ENCODE measurements at regions not wholly inside any gene's neighbourhood (a gene's known extent, or its start where the extent isn't known, plus 50 kb on each side); places are given as distances from the start of the nearest gene placed in this dataset.
"Not testable (repeated sequence)": the region's sequence is repeated elsewhere in the genome, so short reads cannot be mapped to it uniquely, and the experiment has no call there.

DNA sequence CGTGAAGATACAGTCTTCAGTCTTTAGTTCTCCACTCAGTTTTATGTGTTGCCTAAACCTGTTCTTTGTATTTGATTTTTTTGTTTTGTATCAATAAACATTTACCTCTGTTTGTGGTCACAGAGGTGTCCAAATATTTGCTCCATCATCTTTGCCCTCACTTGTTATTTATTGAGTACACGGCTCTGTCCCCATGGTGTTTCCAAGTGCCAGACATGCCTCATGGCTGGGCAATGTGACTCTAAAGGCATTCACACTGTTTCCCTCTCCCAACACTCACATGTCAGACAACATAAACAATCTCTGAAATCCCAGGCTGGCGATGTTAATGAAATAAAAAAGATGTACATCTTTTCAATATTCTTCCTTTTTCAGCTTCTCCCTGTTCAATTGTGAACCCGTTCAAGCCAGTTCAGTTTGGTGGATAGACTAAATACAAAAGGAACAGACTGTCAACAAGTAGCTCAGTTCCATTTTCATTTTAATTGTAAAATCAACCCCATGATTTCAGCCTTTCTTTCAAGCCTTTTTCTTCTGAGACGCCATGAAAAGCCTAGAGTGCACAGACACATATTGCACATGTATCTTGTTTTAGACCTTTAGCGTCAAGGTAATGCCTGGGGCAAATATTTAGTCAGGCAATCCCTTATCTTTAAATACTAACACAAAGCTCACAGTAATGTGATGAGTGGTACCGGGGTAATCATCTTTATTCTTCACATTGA lies 680.7 kb downstream of the GALC start:
- DNase-seq (ENCODE audit: low read depth) = no peak

DNA sequence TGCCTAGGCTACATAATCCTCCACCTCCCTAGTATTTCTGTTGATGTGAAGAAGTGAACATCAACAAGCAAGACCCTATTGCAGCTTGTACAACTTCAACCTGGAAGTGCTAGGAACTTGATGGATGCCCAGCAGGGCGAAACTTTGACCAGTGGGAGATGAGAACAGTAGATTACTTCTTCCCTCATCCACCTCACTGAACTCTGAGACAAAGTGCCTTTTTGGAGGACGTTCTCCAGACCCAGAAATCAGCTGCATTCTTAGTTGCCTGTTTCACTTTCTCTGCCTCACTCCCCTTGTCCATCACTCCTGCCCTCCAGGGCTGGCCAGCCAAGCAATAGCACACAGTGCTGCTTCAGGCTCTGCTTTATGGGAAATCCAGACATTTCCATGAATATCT lies 683.4 kb downstream of the GALC start:
- no peak for DNase-seq (ENCODE audit: low read depth)

DNA sequence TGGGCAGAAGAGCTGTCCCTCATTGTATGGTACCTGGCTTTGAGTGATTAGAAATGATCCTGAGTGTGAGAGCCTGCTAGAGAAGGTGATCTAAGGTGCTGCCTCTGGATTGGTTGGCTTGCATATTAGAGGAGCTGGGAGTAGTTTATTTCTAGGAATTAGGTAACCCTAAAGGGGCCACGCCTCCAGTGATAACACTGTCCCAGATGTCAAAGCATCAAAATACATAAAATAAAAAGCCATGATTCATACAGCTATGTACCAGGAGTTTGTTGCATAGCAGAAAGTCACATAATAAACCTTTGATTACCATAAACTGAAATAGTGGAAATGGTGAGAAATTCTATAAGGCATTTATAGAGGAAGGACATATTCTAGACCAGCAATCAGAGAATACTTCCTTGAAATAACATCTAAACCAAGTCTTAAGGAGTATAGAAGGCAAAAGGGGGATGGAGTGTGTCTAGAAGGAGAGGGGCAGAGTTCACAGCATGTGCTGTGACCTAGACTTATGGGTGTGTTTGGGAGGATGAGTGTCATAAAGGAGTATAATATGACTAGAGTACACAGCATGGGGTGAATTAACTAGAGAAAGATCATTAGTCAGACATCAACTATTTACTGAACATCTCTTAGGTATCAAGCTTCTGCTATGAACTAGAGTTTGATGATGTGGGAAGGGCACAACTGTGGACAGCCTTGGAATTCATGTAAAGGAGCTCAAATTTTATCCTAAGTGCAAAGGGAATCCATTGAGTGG lies 686.4 kb downstream of the GALC start:
- no peak for DNase-seq (ENCODE audit: low read depth)

DNA sequence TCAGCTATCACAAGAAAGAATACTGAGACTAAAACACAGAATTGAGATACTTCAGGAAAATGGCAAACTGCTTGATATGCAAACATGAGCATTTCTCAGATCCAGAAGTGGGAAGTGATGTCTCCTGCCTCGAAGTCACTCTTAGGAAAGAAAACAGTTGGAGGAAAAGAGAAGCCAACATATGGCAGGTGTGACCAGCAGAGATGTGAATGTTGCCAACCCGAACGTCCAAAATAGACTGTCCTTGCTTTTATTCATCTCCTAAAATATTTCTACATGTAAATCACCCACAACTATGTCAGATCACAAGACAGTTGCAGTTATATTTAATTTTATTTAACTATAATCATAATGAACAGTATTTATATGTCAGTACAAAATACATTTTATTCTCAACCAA lies 687.6 kb downstream of the GALC start:
- no peak for DNase-seq (ENCODE audit: low read depth)

DNA sequence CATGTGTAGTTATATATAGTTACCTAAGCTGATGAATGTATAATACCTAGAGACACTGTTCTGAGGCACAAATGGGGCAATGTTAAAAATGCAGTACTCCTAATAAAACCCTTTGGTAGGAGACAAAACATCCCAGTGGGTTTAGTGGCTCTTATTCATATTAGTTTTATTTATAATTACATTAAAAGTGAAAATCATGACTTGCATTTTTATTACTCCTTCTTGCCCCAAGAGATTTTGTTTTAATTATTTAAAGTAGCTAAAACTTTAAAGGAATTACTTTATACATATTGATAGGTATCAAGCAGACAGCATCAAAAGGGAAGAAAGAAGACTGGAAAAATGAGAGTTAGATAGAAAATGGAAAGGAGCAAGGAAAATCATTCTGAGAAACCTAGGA lies 688.6 kb downstream of the GALC start:
- no peak for DNase-seq (ENCODE audit: low read depth)

DNA sequence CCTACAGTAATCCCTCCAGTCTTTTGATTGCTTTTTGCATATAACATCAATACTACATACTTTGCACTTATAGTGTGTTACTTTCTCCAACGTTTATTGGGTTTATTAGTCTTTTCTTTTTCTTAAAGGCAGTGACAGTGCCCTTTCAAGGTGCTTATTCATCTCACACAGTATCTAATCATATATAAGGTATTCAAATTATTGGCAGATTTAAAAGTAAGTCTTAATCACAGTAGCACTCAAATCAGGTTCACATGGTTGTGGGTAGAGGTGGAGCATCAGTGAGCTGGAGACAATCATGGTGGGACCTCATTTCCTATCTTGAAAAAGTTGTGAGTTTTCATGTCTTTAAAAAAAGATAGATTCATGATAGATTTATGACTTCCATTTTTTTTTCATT lies 706.2 kb downstream of the GALC start:
- no peak for DNase-seq (ENCODE audit: low read depth)

DNA sequence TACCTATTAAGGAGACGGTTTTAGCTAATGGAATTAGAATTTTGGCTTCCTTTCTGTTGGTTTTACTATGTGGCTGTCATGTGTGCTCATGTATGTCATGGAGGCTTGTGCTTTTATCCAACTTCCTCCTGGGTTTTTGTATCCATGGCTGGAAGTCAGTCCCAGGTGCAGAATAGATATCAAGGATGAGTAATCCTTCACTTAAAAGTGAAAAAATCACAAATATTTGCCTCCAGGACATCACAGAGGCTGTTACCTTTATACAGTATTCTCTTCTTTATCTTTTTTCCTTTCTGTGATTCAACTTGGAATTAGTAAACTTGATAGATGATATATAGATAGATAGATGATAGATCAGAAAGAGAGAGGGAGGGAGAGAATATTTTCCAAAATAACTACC lies 706.8 kb downstream of the GALC start:
- DNase-seq (ENCODE audit: low read depth) = no peak

DNA sequence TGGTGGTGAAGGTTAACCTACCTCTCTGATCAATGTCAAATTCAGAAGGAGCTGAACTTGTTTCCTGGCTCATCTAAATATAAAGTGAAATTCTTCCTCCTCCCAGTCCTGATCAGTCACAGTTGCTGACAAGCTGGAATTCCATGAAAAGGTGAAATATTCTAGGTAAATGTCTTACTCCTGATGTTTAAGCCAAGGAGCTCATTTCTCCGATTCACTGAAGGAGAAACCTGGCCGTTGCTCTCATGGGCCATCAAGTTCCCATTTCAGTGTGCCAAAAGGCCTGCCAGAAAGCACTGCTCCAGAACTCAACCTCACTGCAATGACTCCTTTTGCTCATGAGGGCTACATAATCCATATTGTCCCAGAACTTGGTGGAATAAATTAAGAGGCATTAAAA lies 707.5 kb downstream of the GALC start:
- no peak for DNase-seq (ENCODE audit: low read depth)

DNA sequence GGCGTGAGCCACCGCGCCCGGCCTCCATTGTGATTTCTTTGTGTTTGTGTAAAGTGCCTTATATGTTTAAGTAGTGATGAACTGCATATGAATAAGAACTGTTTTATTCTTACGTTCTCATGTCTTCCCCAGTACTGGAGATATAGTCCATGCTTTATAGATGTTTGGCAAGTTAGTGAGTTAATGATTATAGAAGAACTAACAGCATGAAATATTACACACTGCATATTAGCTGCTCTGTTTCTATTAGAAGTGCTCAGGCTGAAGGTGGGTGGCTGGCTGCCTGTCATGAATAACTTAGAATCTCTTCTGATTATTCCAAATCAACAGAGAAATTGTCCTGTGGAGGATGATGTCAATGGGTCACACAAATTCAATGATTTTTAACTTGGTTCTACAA lies 709.4 kb downstream of the GALC start:
- no peak for DNase-seq (ENCODE audit: low read depth)

DNA sequence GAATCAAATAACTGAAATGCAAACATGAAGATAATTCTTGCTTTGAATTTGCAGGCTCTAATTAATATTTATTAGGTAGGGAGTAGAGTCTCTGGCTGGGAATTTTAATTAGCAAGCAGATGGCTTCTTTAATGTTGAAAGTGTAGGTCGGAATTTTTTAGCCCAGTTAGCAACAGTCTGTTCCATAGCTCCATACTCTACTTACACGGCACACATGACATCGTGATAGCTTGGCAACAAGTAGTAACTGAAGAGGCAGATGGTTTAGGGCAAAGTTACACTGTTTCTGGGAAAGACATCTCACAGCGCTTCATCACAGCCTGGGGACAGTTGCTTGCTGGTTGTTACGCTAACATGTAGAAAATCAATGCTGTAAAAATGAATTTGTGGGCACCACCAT lies 710.7 kb downstream of the GALC start:
- no peak for DNase-seq (ENCODE audit: low read depth)

DNA sequence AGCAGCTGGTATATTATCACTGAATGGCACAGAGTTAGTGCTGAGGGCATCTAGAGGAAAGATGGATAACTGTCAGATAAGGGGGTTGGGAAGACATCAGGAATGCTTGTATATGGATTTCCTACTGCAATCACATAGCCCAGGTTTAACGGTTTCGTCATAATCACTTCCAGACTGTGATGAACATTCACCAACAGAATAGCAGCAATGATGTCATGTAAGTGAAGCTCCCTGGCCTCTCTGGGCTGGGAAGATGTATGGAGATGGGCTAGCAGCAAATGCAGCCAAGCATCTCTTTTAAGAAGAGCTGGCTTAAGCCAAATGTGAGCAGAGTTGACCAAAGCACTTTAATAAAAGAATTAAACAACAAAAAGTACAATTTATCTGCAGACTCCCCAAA lies 714.6 kb downstream of the GALC start:
- no peak for DNase-seq (ENCODE audit: low read depth)

DNA sequence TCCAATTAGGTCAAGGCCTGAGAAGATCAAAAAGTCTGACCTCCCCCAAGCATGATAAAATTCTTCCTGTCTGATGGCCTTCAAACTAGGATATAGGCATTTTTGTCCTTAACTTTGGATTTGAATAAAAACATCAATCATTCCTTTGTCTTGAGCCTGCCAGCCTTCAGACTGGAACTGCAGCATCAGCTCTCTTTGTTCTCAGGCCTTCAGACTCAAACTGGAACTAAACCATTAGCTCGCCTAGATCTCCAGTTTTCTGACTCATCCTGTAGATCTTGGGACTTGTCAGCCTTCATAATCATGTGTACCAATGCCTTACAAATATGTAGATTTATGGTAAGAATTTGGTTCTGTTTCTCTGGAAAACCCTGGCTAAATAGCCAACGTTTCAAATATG lies 721.7 kb downstream of the GALC start:
- no peak for DNase-seq (ENCODE audit: low read depth)

DNA sequence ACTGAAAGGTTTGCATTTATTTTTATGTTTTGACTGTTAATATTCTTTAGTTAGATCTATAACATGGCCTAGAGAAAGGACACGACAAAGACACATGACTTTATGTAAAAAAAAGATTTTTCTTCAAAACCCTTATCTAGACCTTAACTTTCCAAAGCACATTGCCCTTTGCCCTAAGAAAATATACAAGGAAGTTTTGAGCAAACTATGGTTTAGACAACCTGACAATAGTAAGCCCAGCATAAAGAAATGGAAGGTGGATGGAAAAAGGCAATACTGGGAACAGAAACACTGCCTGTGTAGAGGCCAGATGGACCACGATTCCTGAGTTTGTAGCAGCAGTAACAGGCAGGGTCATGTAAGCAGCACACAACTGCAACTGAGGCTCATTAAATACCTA lies 724.0 kb downstream of the GALC start:
- DNase-seq (ENCODE audit: low read depth) = no peak

DNA sequence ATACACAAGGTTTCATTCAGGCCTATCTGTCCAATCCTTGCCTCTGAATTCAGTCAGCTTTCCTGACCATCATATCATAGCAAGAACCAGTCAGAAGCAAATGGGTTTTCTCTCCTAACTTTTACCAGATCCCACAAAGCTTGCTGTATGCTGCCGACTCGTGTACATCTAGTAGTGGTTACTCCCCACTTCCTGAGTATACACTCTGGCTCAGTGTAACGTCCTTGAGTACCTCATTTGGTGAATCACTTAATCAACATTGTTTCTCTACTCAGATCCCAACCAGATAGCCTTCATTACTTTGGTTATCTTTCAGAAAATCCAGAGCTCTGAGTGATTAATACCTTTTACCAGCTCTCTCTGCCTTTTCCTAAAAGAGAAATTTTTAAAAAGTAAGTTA lies 728.2 kb downstream of the GALC start:
- no peak for DNase-seq (ENCODE audit: low read depth)

DNA sequence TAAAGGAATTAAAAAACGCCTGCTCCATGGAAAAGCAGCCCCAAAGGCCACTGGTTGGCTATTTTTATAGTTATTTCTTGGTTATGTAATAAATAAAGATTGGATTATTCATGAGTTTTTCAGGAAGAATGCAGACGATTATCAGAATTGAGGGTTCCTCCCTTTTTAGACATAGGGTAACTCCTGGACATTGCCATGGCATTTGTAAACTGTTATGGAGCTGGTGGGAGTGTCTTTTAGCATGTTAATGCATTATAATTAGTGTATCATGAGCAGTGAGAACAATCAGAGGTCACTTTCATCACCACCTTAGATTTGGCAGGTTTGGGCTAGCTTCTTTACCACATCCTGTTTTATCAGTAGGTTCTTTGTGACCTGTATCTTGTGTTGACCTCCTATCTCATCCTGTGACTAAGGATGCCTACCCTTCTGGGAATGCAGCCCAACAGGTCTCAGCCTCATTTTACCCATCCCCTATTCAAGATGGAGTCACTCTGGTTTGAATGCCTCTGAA lies 728.7 kb downstream of the GALC start:
- DNase-seq (ENCODE audit: low read depth) = no peak

DNA sequence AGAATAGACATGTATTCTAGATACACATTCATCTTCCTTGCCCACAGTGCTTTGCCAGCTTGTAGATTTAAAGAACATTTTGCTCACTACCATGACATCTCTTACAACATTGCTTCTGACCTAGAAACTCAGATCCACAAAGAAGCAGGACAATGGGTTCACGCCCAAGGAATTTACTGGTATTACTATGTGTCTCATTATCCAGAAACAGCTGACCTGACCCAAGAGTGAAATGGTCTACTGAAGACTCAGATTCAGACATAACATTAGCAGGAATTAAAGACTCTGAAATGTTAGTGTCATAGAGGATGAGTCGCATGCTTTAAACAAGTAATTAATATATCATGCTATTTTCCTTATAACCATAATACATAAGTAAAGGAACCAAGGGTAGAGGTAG lies 731.4 kb downstream of the GALC start:
- DNase-seq (ENCODE audit: low read depth) = no peak

DNA sequence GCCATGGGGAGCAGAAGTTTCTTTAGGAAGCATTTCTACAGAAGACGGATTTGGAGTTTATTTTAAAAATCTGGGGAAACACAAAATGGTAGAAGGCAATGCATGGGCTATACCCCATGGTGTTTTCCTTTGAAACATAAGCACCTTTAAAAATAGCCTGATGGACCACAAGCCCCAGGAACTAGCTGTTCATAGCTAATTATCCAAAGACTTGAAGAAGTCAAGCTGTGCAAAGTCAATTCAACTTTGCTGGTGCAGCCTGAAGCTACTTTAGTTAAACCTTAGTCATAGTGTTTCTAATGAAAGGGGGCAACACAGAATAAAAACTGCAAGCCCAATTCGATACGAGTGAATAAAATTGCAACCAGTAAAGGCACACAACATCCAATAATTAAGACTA lies 732.5 kb downstream of the GALC start:
- no peak for DNase-seq (ENCODE audit: low read depth)

DNA sequence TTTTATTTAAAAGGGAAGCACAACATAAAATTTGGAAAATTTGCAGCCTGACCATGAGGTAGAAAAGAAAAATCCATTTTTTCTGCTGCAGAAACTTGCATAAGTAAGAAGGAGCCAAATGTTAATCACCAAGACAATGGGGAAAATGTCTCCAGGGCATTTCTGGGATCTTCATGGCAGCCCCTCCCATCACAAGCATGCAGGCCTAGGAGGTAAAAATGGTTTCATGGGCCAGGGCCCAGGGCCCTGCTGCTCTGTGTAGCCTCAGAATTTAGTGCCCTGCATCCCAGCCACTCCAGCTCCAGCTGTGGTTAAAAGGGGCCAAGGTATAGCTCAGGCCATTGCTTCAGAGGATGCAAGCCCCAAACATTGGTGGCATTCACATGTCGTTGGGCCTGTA lies 735.6 kb downstream of the GALC start:
- DNase-seq (ENCODE audit: low read depth) = no peak

DNA sequence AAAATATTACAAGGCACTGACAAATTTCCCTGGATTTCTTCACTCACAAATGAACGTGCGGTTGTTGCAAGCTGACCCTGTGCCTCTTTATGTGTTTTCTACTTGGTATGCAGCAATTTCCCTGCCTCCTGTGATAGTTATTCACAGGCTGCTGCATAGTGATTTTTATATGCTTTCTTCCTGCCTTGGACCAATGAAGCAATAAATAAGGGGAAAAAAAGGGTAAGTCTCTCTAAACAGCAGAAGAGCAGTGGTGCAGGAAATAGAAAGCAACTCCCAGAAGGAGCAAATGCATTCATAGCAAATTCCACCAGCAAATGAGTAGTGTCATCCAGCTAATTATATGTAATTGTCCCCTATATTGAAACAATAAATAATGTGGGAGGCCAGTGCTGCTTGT lies 737.9 kb downstream of the GALC start:
- no peak for DNase-seq (ENCODE audit: low read depth)

DNA sequence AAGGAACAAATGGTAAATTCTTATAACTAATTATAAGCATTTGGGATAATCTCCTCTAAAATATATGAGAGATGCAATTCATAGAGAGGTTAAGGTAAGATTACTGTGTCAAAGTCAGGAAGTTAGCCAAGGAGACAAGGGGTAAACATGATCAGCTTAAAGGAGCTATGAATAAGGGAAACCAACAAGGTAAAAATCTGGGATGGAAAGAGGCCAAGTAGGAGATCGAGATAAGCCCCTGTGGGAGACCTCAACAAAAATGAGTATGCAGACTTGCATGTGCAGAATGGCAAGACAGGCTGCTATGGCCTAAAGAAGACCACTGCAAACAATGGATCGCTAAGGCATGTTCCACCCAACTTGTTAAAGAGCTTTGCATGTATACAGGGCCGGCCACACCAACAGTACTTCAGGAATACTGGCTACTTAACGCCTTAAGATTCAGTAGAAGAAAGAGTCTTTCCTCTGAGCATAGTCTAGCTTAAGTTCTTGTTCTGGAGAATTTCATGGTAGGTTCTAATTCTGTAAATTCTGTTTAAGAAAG lies 738.6 kb downstream of the GALC start:
- DNase-seq (ENCODE audit: low read depth) = no peak

DNA sequence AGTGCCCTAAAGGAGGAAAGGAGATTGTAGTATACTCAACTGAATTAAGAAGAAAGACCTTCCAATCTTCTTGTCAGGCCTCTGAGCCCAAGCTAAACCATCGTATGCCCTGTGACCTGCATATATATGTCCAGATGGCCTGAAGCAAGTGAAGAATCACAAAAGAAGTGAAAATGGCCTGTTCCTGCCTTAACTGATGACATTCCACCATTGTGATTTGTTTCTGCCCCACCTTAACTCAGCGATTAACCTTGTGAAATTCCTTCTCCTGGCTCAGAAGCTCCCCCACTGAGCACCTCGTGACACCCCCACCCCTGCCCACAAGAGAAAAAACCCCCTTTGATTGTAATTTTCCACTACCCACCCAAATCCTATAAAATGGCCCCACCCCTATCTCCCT lies 739.2 kb downstream of the GALC start:
- DNase-seq (ENCODE audit: low read depth) = not testable (repeated sequence)

DNA sequence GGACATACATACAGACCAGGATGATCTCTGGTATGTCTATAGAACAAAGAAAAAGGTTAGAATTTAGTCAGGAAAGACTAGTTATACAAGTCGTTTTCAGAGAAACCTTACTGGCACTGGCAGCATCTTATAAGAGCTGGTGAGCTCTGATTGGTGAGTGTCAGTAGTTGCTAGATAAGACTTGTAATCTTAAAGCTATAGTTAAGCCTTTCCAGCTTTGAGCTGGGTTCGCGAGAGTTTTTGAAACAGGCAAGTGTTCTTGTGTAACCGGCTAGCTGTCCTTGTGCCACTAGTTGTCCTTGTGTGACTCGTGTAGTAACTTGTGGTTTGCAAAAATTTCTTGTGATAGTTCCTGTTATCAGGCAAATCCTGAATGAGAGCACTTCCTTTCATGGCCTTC lies 740.9 kb downstream of the GALC start:
- no peak for DNase-seq (ENCODE audit: low read depth)

DNA sequence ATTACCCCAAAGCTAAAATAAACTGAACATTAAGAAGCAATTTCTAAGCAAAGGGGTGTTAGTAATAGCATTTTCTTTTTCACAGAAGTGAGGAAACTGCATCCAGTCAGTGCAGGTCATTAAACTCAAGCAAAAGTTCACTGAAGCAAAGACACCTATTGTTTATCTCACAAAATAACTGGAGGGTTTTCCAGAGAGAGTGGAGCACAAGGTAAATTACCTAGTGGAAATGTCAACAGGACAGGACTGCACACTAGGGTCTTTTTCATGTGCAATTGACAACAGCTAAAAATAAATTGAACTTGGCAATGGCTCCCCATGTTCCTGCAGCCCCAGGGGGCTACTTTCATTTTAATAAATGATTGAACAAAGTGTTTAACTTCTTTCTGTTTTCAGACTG lies 742.0 kb downstream of the GALC start:
- DNase-seq (ENCODE audit: low read depth) = no peak

Measured in T follicular helper cell (primary cell).